ENCODE measurements at regions not wholly inside any gene's neighbourhood (a gene's known extent, or its start where the extent isn't known, plus 50 kb on each side); places are given as distances from the start of the nearest gene placed in this dataset.

DNA sequence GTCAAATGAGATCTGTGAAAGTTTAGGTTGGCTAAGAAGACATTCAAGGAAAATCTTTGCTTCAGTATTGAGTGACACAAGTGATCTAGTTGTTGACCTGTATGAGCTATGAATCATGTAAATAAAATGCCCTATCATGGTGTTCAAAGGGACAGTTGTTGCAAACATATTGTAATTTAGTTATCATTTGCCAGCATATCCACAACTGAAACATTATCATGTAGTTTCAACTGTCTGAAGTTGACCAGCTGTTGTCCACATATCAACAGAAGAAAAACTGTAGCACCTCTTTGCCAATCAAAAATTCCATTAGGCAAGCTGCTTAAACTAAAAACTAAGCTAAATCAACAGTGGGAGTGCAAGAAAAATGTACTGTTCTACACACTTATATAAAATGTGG lies 527.1 kb upstream of the NRXN1 start:
- ChIA-PET POLR2A (ENCODE audit: unreplicated experiment) (no interaction called here), CTCF (no interaction called here)
- Histone ChIP-seq H3K4me3 (no peak overlapping the region), H3K27ac (no peak overlapping the region), H3K4me2 (no peak overlapping the region), H3F3A (ENCODE audit: insufficient read depth, low read depth) (no peaks in the 10 kb centered on the region), H3K36me3 (ENCODE audit: low read depth) (no peaks in the 10 kb centered on the region), H3K9me3 (ENCODE audit: insufficient read depth, low read depth) (no peaks in the 10 kb centered on the region), H2AFZ (no peak overlapping the region), H3K4me1 (replicated peaks; ENCODE audit: insufficient read depth) (no peaks in the 10 kb centered on the region), H3K79me2 (ENCODE audit: low read depth) (no peaks in the 10 kb centered on the region), H4K20me1 (ENCODE audit: insufficient read depth) (no peaks in the 10 kb centered on the region), H3K27me3 (ENCODE audit: insufficient read depth, low read depth) (no peaks in the 10 kb centered on the region), H3K9me2 (ENCODE audit: insufficient read depth) (no peaks in the 10 kb centered on the region; the same call in 1 of the 2 replicates)
- intact Hi-C loops (cut with micrococcal nuclease; ENCODE audit: unreplicated experiment) = no loop called here
- DNase-seq = no peak
- TF ChIP-seq, protein P1, sequence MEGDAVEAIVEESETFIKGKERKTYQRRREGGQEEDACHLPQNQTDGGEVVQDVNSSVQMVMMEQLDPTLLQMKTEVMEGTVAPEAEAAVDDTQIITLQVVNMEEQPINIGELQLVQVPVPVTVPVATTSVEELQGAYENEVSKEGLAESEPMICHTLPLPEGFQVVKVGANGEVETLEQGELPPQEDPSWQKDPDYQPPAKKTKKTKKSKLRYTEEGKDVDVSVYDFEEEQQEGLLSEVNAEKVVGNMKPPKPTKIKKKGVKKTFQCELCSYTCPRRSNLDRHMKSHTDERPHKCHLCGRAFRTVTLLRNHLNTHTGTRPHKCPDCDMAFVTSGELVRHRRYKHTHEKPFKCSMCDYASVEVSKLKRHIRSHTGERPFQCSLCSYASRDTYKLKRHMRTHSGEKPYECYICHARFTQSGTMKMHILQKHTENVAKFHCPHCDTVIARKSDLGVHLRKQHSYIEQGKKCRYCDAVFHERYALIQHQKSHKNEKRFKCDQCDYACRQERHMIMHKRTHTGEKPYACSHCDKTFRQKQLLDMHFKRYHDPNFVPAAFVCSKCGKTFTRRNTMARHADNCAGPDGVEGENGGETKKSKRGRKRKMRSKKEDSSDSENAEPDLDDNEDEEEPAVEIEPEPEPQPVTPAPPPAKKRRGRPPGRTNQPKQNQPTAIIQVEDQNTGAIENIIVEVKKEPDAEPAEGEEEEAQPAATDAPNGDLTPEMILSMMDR (conservative IDR thresholded peaks at IDR 0.05) = no peak
- no peak for TF ChIP-seq EZH2 (IDR thresholded peaks at IDR 0.05; ENCODE audit: low read depth)
- no TSS peak for BruUV-seq (replicated peaks)

DNA sequence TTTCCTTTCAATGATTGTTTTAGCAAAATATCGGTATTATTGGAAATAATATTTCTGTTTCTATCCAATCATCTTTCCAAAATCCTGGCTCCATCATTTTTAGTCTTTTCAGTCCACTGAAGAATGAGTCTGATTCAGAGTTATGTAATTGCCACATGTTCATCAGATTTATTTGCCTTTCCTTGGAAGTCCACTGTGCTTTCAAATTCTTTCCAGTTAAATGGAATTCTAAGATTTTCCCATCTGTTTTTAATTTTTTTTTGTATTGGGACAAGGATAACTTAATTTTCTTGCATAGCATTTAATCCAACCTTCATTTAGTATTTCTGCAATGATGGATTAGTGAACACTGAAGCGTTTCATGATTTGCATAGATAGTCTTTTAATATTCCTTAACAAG lies 521.5 kb upstream of the NRXN1 start:
- Histone ChIP-seq H3K9me2 (ENCODE audit: insufficient read depth) (peaks cover 7% of the 10 kb centered on the region; the same call in 1 of the 2 replicates), H3F3A (ENCODE audit: insufficient read depth, low read depth) (no peaks in the 10 kb centered on the region), H3K4me3 (no peak overlapping the region), H3K4me2 (no peak overlapping the region), H3K4me1 (replicated peaks; ENCODE audit: insufficient read depth) (no peaks in the 10 kb centered on the region), H2AFZ (no peak overlapping the region), H4K20me1 (ENCODE audit: insufficient read depth) (no peaks in the 10 kb centered on the region), H3K27me3 (ENCODE audit: insufficient read depth, low read depth) (no peaks in the 10 kb centered on the region), H3K79me2 (ENCODE audit: low read depth) (no peaks in the 10 kb centered on the region), H3K36me3 (ENCODE audit: low read depth) (no peaks in the 10 kb centered on the region), H3K27ac (no peak overlapping the region), H3K9me3 (ENCODE audit: insufficient read depth, low read depth) (no peaks in the 10 kb centered on the region)
- intact Hi-C loops (cut with micrococcal nuclease; ENCODE audit: unreplicated experiment) = no loop called here
- ChIA-PET CTCF (no interaction called here), POLR2A (ENCODE audit: unreplicated experiment) (no interaction called here)
- TF ChIP-seq, protein P1 (conservative IDR thresholded peaks at IDR 0.05) = no peak
- TF ChIP-seq EZH2 (IDR thresholded peaks at IDR 0.05; ENCODE audit: low read depth) = no peak
- DNase-seq = no peak
- BruUV-seq (replicated peaks) = no TSS peak

DNA sequence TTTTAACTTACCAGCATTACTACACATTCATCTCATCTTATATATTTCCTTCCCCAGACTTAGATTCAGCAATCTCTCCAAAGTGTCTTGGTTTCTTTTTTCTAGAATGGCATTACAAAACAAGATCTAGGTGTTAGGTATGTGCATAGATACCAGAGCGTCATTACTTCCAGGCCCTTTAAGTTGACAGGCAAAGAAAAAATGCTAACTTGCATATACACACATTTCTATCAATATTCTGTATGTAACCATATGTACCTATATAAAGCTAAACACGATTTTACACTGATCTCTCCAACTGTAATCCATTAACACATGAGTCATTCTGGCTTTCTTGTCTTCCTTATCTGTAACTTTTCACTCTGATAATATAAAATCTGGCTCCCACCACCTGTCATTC lies 503.8 kb upstream of the NRXN1 start:
- Histone ChIP-seq H3K9me3 (ENCODE audit: insufficient read depth, low read depth) (no peaks in the 10 kb centered on the region), H3K79me2 (ENCODE audit: low read depth) (no peaks in the 10 kb centered on the region), H3K36me3 (ENCODE audit: low read depth) (no peaks in the 10 kb centered on the region), H3K4me2 (no peak overlapping the region), H2AFZ (no peak overlapping the region), H3F3A (ENCODE audit: insufficient read depth, low read depth) (no peaks in the 10 kb centered on the region), H3K27me3 (ENCODE audit: insufficient read depth, low read depth) (no peaks in the 10 kb centered on the region), H3K4me3 (no peak overlapping the region), H3K4me1 (replicated peaks; ENCODE audit: insufficient read depth) (no peaks in the 10 kb centered on the region), H3K27ac (no peak overlapping the region), H3K9me2 (ENCODE audit: insufficient read depth) (no peaks in the 10 kb centered on the region), H4K20me1 (ENCODE audit: insufficient read depth) (no peaks in the 10 kb centered on the region)
- ChIA-PET CTCF (no interaction called here), POLR2A (ENCODE audit: unreplicated experiment) (no interaction called here)
- no TSS peak for BruUV-seq (replicated peaks)
- intact Hi-C loops (cut with micrococcal nuclease; ENCODE audit: unreplicated experiment) = no loop called here
- TF ChIP-seq EZH2 (IDR thresholded peaks at IDR 0.05; ENCODE audit: low read depth) = no peak
- DNase-seq = no peak

DNA sequence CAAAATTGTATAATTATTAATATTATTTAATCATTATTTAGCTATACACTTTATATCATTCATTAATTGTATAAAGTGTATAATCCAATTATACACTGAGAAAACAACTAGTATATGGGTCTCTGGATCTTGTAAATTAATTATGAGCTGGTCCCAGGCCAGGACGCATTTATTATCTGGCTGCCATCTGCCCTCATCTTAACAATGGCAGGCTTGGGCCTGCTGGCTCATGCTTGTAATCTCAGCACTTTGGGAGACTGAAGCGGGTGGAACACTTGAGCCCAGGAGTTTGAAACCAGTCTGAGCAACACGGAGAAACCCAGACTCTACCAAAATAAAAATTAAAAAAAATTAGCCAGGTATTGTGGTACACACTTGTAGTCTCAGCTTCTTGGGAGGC lies 502.2 kb upstream of the NRXN1 start:
- TF ChIP-seq, protein P1 (conservative IDR thresholded peaks at IDR 0.05) = no peak
- TF ChIP-seq EZH2 (IDR thresholded peaks at IDR 0.05; ENCODE audit: low read depth) = no peak
- Histone ChIP-seq H2AFZ (no peak overlapping the region), H3K9me3 (ENCODE audit: insufficient read depth, low read depth) (no peaks in the 10 kb centered on the region), H3K36me3 (ENCODE audit: low read depth) (no peaks in the 10 kb centered on the region), H3K79me2 (ENCODE audit: low read depth) (no peaks in the 10 kb centered on the region), H3F3A (ENCODE audit: insufficient read depth, low read depth) (no peaks in the 10 kb centered on the region), H3K4me2 (no peak overlapping the region), H3K27me3 (ENCODE audit: insufficient read depth, low read depth) (no peaks in the 10 kb centered on the region), H3K4me1 (replicated peaks; ENCODE audit: insufficient read depth) (no peaks in the 10 kb centered on the region), H3K27ac (no peak overlapping the region), H4K20me1 (ENCODE audit: insufficient read depth) (no peaks in the 10 kb centered on the region), H3K4me3 (no peak overlapping the region), H3K9me2 (ENCODE audit: insufficient read depth) (no peaks in the 10 kb centered on the region)
- intact Hi-C loops (cut with micrococcal nuclease; ENCODE audit: unreplicated experiment) = no loop called here
- CTCF ChIA-PET = no interaction called here
- BruUV-seq (replicated peaks) = no TSS peak
- no peak for DNase-seq
- POLR2A ChIA-PET (ENCODE audit: unreplicated experiment) = no interaction called here

Data from PC-9 (cell line).